HG03108 (cell line): ENCODE measurements at regions not wholly inside any gene's neighbourhood (a gene's known extent, or its start where the extent isn't known, plus 50 kb on each side); places are given as distances from the start of the nearest gene placed in this dataset.

Experiments used
- ATAC-seq: cut with Tn5 transposase; IDR thresholded peaks from one replicate; pipeline ENCODE4 v1.9.1; 2021; ENCODE audit warnings: moderate library complexity; ENCODE audit not compliant: unreplicated experiment

- no peak for ATAC-seq
Measured at GRCh38 chr7:22913158-22913557, 90.5 kb upstream of the TOMM7 start.

GRCh38 chr7:22911889-22912288, 89.2 kb upstream of the TOMM7 start:
- no peak for ATAC-seq

GRCh38 chr7:22909917-22910316, 87.3 kb upstream of the TOMM7 start:
- no peak for ATAC-seq

DNA sequence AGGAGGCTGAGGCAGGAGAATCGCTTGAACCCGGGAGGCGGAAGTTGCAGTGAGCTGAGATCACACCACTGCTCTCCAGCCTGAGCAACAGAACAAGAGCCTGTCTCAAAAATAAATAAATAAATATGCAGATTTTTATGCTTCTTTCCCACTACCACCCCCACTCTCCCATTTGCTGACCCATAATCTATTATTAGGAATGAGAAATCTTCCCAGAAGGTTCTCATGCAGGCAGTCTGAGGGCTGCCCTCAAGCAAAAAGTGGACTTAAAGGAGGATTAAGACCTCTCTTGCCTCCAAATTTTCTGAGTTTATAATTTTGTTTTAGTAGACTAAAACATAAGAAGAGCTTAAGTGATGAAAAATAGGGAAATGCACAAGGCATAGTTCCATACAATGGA, 85.2 kb upstream of the TOMM7 start:
- no peak for ATAC-seq

GRCh38 chr7:22900784-22901183, 78.1 kb upstream of the TOMM7 start:
- no peak for ATAC-seq

DNA sequence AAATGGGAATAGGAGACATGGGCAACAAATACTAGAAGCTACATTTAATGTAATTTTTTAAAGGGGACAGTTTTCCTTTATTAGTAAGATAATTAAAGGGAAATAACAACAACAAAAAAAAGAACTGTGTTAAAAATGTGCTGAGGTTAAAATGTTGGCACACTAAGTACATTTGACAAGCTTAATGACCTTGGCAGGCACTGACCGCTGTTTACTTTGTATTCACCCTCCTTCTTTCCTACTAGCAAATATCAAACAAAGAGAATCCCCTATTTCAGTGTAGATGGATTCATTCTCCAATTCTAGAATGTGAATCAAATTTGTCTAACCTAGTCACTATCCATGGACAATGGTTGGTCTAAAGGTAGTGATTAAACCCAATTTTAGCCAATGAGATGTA, 77.5 kb upstream of the TOMM7 start:
- no peak for ATAC-seq

GRCh38 chr7:22896917-22897316, 74.3 kb upstream of the TOMM7 start:
- no peak for ATAC-seq

DNA sequence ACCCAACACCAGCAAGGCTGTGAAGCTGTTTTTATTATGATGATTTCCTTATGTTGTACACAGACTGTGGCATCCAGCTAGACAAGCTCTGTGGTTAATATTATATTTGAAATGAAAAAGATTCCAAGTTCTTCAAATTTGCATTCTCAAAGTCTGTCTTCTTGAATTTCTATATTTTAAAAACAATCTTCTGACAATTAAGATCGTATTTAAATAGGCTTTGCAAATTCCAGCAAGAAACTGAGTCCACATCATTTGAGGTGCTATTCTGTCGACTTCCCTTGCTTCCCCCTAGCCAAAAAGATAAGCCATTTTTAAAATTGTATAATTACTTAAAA, 73.1 kb upstream of the TOMM7 start:
- ATAC-seq: no peak

DNA sequence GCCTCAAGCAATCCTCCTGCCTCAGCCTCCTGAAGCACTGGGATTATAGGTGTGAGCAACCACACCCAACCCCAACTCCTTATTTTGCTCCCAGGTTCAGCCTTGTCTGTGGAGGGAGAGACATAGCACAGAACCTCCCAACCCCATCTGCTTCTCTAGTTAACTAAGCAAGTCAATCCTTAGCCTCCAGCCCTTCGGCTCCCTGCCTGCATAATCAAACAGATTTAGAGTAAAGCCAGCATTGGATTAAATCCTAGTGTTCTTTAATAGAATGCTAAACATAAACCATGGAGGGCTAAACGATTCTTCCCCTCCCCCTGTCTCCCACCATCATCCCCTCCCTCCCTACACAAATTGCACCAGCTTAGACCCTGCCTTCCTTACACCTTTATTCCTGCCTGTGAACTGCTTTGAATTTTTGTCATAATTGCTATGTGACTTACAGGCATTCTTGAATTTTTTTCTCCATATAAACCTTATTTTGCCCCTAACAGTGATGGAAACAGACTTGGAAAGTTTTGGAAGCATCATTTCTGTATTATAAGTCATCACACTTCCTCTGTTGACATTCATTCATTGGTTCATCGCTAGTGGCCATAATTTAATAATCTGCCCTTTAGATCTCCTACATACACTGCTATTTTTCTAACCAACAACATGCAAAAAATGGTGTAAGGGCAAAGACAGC, 72.6 kb upstream of the TOMM7 start:
- ATAC-seq: no peak

DNA sequence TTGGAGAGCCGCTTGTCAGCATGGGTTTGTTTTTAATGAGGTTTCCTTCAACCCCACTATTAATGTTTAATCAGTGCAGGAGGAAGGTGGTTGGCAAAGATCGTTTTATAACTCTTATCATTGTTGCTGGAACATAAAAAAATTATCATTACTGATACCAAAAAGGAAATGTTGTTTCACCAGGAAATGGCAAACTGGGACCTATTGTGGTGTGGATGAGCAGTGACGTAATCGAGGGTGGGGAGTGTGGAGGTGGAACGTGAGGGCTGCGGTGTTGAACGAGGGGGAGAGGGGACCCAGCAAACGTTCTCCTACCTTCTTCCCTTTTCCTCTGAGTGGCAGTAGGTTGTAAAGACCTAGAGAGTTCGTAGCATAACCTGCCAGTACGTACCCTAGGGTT, 71.9 kb upstream of the TOMM7 start:
- ATAC-seq: no peak

DNA sequence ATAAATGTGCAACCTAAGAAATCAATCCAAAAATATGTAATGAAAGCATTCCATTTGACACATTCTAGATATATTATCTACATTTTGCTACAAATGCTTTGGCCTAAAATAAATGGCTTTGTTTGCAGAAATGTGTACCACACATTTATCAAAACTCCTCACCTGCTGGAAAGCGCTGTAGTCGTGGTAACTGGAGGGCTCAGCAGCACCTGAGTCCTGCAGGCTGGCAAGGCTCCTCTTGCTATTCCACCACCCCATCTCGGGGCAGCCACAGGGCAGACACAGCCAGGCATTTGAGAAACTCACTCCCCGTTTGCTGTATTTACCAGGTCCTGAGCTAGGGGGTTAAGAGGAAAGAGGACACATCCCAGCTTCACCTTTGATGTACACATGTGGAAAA, 68.1 kb upstream of the TOMM7 start:
- ATAC-seq: no peak

GRCh38 chr7:22885797-22886261, 63.2 kb upstream of the TOMM7 start:
- peak; percentile 82 for ATAC-seq

- ATAC-seq: peak; percentile 40
Measured at GRCh38 chr7:22884911-22885788, 62.5 kb upstream of the TOMM7 start.

GRCh38 chr7:22882106-22882505, 59.5 kb upstream of the TOMM7 start:
- ATAC-seq: no peak

DNA sequence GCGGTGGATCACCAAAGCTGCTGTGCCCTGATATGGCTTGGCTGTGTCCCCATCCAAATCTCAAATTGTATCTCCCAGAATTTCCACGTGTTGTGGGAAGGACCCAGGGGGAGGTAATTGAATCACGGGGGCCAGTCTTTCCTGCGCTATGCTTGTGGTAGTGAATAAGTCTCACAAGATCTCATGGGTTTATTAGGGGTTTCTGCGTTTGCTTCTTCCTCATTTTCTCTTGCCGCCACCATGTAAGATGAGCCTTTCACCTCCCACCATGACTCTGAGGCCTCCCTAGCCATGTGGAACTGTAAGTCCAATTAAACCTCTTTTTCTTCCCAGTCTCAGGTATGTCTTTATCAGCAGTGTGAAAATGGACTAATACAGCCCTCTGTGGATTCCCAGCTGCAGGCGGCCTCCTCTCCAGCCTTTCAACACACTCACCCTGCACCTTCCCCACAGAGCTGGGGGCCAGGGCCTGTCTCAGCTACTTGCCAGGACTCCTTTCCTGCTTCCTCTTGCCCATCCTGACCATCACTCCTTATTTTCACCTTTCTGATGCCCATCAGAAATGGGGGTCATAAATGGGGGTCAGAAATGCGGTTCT, 57.2 kb upstream of the TOMM7 start:
- no peak for ATAC-seq

- ATAC-seq: no peak
Measured at GRCh38 chr7:22879280-22879679, 56.6 kb upstream of the TOMM7 start.

- no peak for ATAC-seq
Measured at GRCh38 chr7:22876986-22877729, 54.5 kb upstream of the TOMM7 start.

- no peak for ATAC-seq
Measured at GRCh38 chr7:22875470-22875869, 52.8 kb upstream of the TOMM7 start.

GRCh38 chr7:22874904-22875303, 52.3 kb upstream of the TOMM7 start:
- ATAC-seq: no peak
